ENCODE measurements at regions not wholly inside any gene's neighbourhood (a gene's known extent, or its start where the extent isn't known, plus 50 kb on each side); places are given as distances from the start of the nearest gene placed in this dataset.

DNA sequence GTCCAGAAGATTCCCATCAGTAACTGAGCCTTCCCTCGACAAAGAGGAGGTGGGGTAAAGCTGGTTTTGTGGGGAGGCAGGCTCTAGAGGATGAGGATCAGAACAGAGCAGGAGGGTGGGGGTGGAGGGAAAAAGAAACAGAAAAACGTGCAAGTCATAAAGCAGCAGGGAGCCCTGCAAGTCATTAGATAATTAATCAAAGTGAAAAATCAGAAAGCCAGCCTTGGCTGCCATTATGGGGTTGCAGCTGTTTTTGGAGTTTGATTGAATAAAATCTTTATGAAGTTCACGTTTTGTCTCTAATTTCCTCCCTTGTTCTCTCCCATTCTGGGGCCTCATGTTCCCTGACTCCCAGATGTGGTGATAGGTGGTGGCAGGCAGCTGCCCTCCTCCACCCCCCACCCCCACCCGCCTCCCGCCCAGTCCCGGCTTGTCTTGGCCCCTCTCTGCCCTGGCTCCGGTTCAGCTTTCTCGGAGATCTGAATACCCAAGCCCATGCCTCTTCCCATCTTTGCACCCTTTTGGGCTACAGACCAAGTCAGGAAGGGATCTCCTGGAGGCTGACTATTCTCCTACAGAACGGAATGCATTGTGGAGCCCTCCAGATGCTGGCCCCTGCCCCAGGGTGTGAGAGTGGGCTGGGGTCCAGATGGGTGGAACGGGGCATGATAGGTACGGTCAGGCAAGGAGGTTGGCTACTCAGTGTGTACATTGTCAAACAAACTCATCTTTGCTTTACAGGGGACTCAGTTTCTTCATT lies 141.8 kb downstream of the CDC5L start:
- TF ChIP-seq POLR2AphosphoS5 (IDR thresholded peaks at IDR 0.05; ENCODE audit: insufficient read depth in 1 of 2, low read depth in 1 of 2), result no peak
- TF ChIP-seq, protein P1, sequence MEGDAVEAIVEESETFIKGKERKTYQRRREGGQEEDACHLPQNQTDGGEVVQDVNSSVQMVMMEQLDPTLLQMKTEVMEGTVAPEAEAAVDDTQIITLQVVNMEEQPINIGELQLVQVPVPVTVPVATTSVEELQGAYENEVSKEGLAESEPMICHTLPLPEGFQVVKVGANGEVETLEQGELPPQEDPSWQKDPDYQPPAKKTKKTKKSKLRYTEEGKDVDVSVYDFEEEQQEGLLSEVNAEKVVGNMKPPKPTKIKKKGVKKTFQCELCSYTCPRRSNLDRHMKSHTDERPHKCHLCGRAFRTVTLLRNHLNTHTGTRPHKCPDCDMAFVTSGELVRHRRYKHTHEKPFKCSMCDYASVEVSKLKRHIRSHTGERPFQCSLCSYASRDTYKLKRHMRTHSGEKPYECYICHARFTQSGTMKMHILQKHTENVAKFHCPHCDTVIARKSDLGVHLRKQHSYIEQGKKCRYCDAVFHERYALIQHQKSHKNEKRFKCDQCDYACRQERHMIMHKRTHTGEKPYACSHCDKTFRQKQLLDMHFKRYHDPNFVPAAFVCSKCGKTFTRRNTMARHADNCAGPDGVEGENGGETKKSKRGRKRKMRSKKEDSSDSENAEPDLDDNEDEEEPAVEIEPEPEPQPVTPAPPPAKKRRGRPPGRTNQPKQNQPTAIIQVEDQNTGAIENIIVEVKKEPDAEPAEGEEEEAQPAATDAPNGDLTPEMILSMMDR (IDR thresholded peaks at IDR 0.05), result no peak
- TF ChIP-seq POLR2A (IDR thresholded peaks at IDR 0.05), result no peak

All from vagina (tissue), 2 donors.